ENCODE measurements at regions not wholly inside any gene's neighbourhood (a gene's known extent, or its start where the extent isn't known, plus 50 kb on each side); places are given as distances from the start of the nearest gene placed in this dataset.

DNA sequence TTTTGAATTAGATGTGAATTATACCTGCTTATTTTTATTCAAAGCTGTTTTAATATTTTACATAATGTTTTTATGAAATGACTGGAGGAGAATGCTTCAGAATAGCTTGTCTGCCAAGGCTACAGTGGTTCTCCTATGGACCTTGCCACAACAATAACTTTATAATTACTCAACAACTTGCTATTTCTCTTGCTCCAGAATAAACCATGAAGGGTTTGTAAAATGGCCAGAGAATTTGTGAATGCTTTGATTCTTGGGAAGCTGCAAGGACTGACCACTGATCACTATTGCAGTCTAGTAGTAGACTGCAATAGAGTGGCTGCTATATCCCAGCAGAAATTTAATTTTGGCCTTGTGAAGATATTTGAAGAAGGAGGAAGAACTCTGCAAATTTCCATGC lies 199.7 kb downstream of the FAT3 start:
- no peak overlapping the region for H3K9ac ChIP-seq (ENCODE audit: low read length)
- H3K4me1 ChIP-seq (ENCODE audit: control insufficient read depth in 1 of 2, insufficient read depth in 2 of 2, low read length in 2 of 2) = no peaks in the 10 kb centered on the region
- H2AK5ac ChIP-seq (ENCODE audit: low read length) = no peak overlapping the region
- H3K18ac ChIP-seq (ENCODE audit: low read length) = no peak overlapping the region
- H3K27ac ChIP-seq (ENCODE audit: low read depth, low read length) = no peak overlapping the region
- H2AFZ ChIP-seq (ENCODE audit: insufficient read depth, low read length, poor library complexity) = no peak overlapping the region
- H2BK5ac ChIP-seq (ENCODE audit: low read depth, low read length, poor library complexity) = no peak overlapping the region
- no peak overlapping the region for H4K91ac ChIP-seq (ENCODE audit: low read depth, low read length)
- H3K79me2 ChIP-seq (ENCODE audit: control insufficient read depth, insufficient read depth, low read length, poor library complexity) = no peaks in the 10 kb centered on the region
- H3K36me3 ChIP-seq (ENCODE audit: control insufficient read depth in 1 of 2, insufficient read depth in 2 of 2, low read length in 2 of 2) = no peaks in the 10 kb centered on the region
- H3K79me1 ChIP-seq (ENCODE audit: low read length) = no peaks in the 10 kb centered on the region
- no peak overlapping the region for H3K14ac ChIP-seq (ENCODE audit: low read length)
- no peak overlapping the region for H3K23ac ChIP-seq (ENCODE audit: low read length)
- no peak overlapping the region for H3K4ac ChIP-seq (ENCODE audit: low read depth, low read length)
- no peak overlapping the region for H4K8ac ChIP-seq (ENCODE audit: low read depth, low read length)
- no peak overlapping the region for H3K4me3 ChIP-seq (ENCODE audit: low read depth, low read length)
- H2BK12ac ChIP-seq (ENCODE audit: low read length) = no peak overlapping the region
- H4K12ac ChIP-seq (ENCODE audit: low read depth, low read length) = no peak overlapping the region
- H2BK120ac ChIP-seq (ENCODE audit: insufficient read depth, low read length, poor library complexity) = no peak overlapping the region
- no peak overlapping the region for H3K4me2 ChIP-seq (ENCODE audit: low read length)
- no peaks in the 10 kb centered on the region for H3K9me3 ChIP-seq (ENCODE audit: insufficient read depth, low read depth, low read length)
- no peak for DNase-seq
- no peaks in the 10 kb centered on the region for H3K27me3 ChIP-seq (ENCODE audit: insufficient read depth, low read length)

DNA sequence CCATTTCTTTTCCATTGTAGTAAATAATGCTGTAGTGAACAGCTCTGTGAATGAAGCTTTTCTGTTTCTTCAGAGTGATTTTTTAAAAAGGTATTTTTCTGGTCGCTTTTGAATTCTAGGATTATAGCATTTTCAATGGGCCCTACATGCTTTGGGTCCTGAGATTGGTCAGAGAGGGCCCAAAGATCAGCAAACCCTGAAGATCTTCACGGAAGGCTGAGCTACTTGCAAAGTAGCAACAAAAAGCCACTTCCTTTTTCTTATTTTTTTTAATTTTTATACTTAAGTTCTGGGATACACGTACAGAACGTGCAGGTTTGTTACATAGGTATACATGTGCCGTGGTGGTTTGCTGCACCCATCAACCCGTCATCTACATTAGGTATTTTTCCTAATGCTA lies 200.5 kb downstream of the FAT3 start:
- Histone ChIP-seq H3K4me3 (ENCODE audit: low read depth, low read length) (no peak overlapping the region), H3K4me2 (ENCODE audit: low read length) (no peak overlapping the region), H3K14ac (ENCODE audit: low read length) (no peak overlapping the region), H3K9me3 (ENCODE audit: insufficient read depth, low read depth, low read length) (no peaks in the 10 kb centered on the region), H3K79me1 (ENCODE audit: low read length) (no peaks in the 10 kb centered on the region), H2BK120ac (ENCODE audit: insufficient read depth, low read length, poor library complexity) (no peak overlapping the region), H3K27ac (ENCODE audit: low read depth, low read length) (no peak overlapping the region), H3K79me2 (ENCODE audit: control insufficient read depth, insufficient read depth, low read length, poor library complexity) (no peaks in the 10 kb centered on the region), H4K91ac (ENCODE audit: low read depth, low read length) (no peak overlapping the region), H4K8ac (ENCODE audit: low read depth, low read length) (no peak overlapping the region), H2BK12ac (ENCODE audit: low read length) (no peak overlapping the region), H3K4ac (ENCODE audit: low read depth, low read length) (no peak overlapping the region), H2BK5ac (ENCODE audit: low read depth, low read length, poor library complexity) (no peak overlapping the region), H2AK5ac (ENCODE audit: low read length) (no peak overlapping the region), H3K36me3 (ENCODE audit: control insufficient read depth in 1 of 2, insufficient read depth in 2 of 2, low read length in 2 of 2) (no peaks in the 10 kb centered on the region), H3K4me1 (ENCODE audit: control insufficient read depth in 1 of 2, insufficient read depth in 2 of 2, low read length in 2 of 2) (no peaks in the 10 kb centered on the region), H3K23ac (ENCODE audit: low read length) (no peak overlapping the region), H3K18ac (ENCODE audit: low read length) (no peak overlapping the region), H2AFZ (ENCODE audit: insufficient read depth, low read length, poor library complexity) (no peak overlapping the region), H4K12ac (ENCODE audit: low read depth, low read length) (no peak overlapping the region), H3K27me3 (ENCODE audit: insufficient read depth, low read length) (no peaks in the 10 kb centered on the region), H3K9ac (ENCODE audit: low read length) (no peak overlapping the region)
- no peak for DNase-seq
- WGBS (ENCODE audit: extremely low coverage, insufficient coverage, insufficient read length) = no CpG with 5 or more reads among the region's 6 CpGs

DNA sequence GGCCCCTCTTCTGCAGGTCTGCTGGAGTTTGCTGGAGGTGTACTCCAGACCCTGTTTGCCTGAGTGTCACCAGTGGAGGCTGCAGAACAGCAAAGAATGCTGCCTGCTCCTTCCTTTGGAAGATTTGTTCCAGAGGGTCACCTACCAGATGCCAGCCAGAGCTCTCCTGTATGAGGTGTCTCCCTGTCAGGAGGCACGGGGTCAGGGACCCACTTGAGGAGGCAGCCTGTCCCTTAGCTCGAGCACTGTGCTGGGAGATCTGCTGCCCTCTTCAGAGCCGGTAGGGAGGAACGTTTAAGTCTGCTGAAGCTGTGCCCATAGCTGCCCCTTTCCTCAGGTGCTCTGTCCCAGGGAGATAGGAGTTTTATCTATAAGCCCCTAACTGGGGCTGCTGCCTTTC lies 207.9 kb downstream of the FAT3 start:
- Histone ChIP-seq H3K27me3 (ENCODE audit: insufficient read depth, low read length) (no peaks in the 10 kb centered on the region), H4K8ac (ENCODE audit: low read depth, low read length) (no peak overlapping the region), H3K36me3 (ENCODE audit: control insufficient read depth in 1 of 2, insufficient read depth in 2 of 2, low read length in 2 of 2) (no peaks in the 10 kb centered on the region), H3K4me3 (ENCODE audit: low read depth, low read length) (no peak overlapping the region), H3K18ac (ENCODE audit: low read length) (no peak overlapping the region), H2AK5ac (ENCODE audit: low read length) (no peak overlapping the region), H3K9me3 (ENCODE audit: insufficient read depth, low read depth, low read length) (no peaks in the 10 kb centered on the region), H3K27ac (ENCODE audit: low read depth, low read length) (no peak overlapping the region), H3K79me1 (ENCODE audit: low read length) (no peaks in the 10 kb centered on the region), H3K4ac (ENCODE audit: low read depth, low read length) (no peak overlapping the region), H4K12ac (ENCODE audit: low read depth, low read length) (no peak overlapping the region), H3K23ac (ENCODE audit: low read length) (no peak overlapping the region), H3K14ac (ENCODE audit: low read length) (no peak overlapping the region), H2BK5ac (ENCODE audit: low read depth, low read length, poor library complexity) (no peak overlapping the region), H4K91ac (ENCODE audit: low read depth, low read length) (no peak overlapping the region), H3K4me1 (ENCODE audit: control insufficient read depth in 1 of 2, insufficient read depth in 2 of 2, low read length in 2 of 2) (no peaks in the 10 kb centered on the region), H2BK12ac (ENCODE audit: low read length) (no peak overlapping the region), H3K4me2 (ENCODE audit: low read length) (no peak overlapping the region), H2BK120ac (ENCODE audit: insufficient read depth, low read length, poor library complexity) (no peak overlapping the region), H3K9ac (ENCODE audit: low read length) (no peak overlapping the region), H3K79me2 (ENCODE audit: control insufficient read depth, insufficient read depth, low read length, poor library complexity) (no peaks in the 10 kb centered on the region), H2AFZ (ENCODE audit: insufficient read depth, low read length, poor library complexity) (no peak overlapping the region)
- no CpG with 5 or more reads among the region's 4 CpGs for WGBS (ENCODE audit: extremely low coverage, insufficient coverage, insufficient read length)
- no peak for DNase-seq

DNA sequence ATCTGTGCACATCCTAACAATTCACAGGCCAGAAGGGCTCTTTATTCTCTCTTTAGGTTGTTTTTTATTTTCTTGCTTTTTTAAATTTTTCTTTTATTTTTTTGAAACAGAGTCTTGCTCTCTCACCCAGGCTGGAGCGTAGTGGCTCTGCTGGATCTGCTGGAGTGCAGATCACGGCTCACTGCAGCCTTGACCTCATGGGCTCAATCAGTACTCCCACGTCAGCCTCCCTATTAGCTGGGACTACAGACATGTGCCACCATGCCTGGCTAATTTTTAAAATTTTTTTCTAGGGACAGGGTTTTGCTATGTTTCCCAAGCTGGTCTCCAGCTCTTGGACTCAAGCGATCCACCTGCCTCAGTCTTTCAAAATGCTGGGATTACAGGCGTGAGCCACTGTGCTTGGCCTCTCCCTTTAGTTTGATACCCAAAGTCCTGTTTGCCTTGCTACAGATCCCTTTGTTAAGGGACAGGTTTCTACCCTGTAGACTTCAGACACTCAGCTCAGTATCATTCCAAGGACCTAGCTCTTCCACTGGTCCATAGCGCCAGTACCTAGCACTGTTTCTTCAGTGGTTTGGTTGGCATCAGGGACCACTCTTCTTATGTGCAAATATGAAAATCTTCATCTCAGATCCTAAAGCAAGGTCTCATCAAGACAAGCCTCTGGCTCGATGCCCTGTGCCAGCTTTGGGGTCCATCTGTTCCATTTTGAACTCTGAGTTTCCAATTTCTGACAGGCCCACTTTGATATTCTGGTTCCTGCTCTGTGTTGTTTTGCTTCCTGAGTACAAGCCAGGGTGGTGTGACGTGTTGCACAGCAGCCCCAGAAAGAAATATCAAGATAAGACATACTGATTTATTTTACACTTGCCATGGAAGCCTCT lies 211.7 kb downstream of the FAT3 start:
- H3K79me2 ChIP-seq (ENCODE audit: control insufficient read depth, insufficient read depth, low read length, poor library complexity) = no peaks in the 10 kb centered on the region
- no CpG with 5 or more reads among the region's 8 CpGs for WGBS (ENCODE audit: extremely low coverage, insufficient coverage, insufficient read length)
- no peak overlapping the region for H3K9ac ChIP-seq (ENCODE audit: low read length)

More for the DNA sequence above, 211.7 kb downstream of the FAT3 start:
- H4K8ac ChIP-seq (ENCODE audit: low read depth, low read length) = no peak overlapping the region
- no peak overlapping the region for H3K14ac ChIP-seq (ENCODE audit: low read length)
- H3K4me2 ChIP-seq (ENCODE audit: low read length) = no peak overlapping the region
- peaks cover 5 to 9% of the 10 kb centered on the region in 2 experiments for H3K4me1 ChIP-seq (ENCODE audit: control insufficient read depth in 1 of 2, insufficient read depth in 2 of 2, low read length in 2 of 2)
- H2BK5ac ChIP-seq (ENCODE audit: low read depth, low read length, poor library complexity) = no peak overlapping the region
- no peak overlapping the region for H3K27ac ChIP-seq (ENCODE audit: low read depth, low read length)
- no peak overlapping the region for H2BK12ac ChIP-seq (ENCODE audit: low read length)
- H4K12ac ChIP-seq (ENCODE audit: low read depth, low read length) = no peak overlapping the region
- H2AFZ ChIP-seq (ENCODE audit: insufficient read depth, low read length, poor library complexity) = no peak overlapping the region
- DNase-seq = no peak
- no peak overlapping the region for H3K18ac ChIP-seq (ENCODE audit: low read length)
- H2AK5ac ChIP-seq (ENCODE audit: low read length) = no peak overlapping the region
- no peaks in the 10 kb centered on the region for H3K79me1 ChIP-seq (ENCODE audit: low read length)
- H3K4me3 ChIP-seq (ENCODE audit: low read depth, low read length) = no peak overlapping the region
- no peaks in the 10 kb centered on the region for H3K27me3 ChIP-seq (ENCODE audit: insufficient read depth, low read length)
- no peak overlapping the region for H3K4ac ChIP-seq (ENCODE audit: low read depth, low read length)
- H3K23ac ChIP-seq (ENCODE audit: low read length) = no peak overlapping the region
- no peaks in the 10 kb centered on the region for H3K36me3 ChIP-seq (ENCODE audit: control insufficient read depth in 1 of 2, insufficient read depth in 2 of 2, low read length in 2 of 2)
- no peak overlapping the region for H4K91ac ChIP-seq (ENCODE audit: low read depth, low read length)
- H2BK120ac ChIP-seq (ENCODE audit: insufficient read depth, low read length, poor library complexity) = no peak overlapping the region
- H3K9me3 ChIP-seq (ENCODE audit: insufficient read depth, low read depth, low read length) = no peaks in the 10 kb centered on the region

Data from trophoblast cell (in vitro differentiated cells and primary cell).